GM18519 (cell line): ENCODE measurements at regions not wholly inside any gene's neighbourhood (a gene's known extent, or its start where the extent isn't known, plus 50 kb on each side); places are given as distances from the start of the nearest gene placed in this dataset.
"Not testable (repeated sequence)": the region's sequence is repeated elsewhere in the genome, so short reads cannot be mapped to it uniquely, and the experiment has no call there.

Experiments used
- ATAC-seq: cut with Tn5 transposase; IDR thresholded peaks from one replicate; pipeline ENCODE4 v1.9.1; 2021; ENCODE audit warnings: mild to moderate bottlenecking, moderate library complexity; ENCODE audit not compliant: unreplicated experiment, low FRiP score

DNA sequence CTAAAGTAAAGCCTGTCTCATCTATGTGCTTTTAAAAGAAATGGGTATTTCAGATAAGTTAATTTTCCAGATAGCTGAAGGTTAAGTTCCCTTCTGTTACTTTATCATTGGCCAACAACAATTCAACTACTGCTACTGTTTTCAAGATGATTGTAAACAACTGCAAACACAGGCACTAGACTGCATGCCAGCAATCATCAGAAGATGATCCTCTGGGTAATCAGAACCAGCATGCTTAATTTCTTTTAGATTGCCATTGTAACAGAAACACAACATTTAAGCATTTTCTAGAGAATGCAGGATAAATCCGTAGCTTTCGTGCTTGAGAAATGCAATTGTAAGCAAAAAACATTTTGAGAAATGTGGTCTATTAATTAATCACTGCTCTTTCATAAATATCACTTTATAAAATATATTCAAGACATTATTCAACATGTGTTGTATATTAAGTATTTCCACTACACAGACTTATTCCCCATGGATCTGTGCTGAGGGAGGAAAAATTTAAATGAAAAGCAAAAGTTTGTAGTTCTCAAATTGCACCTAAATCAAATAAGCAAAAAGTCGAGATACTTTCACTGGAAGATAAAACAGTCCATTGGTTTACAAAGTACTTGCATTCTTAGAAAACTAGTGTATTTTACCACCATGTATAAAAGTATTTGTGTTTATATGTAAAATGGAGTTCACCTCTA lies 133.7 kb downstream of the ATL2 start:
- ATAC-seq, result no peak

GRCh38 chr2:38239452-38239851 lies 137.6 kb downstream of the ATL2 start:
- ATAC-seq, result no peak

- not testable (repeated sequence) for ATAC-seq
Observed at GRCh38 chr2:38238705-38239104, 138.4 kb downstream of the ATL2 start.

- no peak for ATAC-seq
Observed at GRCh38 chr2:38237311-38237710, 139.8 kb downstream of the ATL2 start.

DNA sequence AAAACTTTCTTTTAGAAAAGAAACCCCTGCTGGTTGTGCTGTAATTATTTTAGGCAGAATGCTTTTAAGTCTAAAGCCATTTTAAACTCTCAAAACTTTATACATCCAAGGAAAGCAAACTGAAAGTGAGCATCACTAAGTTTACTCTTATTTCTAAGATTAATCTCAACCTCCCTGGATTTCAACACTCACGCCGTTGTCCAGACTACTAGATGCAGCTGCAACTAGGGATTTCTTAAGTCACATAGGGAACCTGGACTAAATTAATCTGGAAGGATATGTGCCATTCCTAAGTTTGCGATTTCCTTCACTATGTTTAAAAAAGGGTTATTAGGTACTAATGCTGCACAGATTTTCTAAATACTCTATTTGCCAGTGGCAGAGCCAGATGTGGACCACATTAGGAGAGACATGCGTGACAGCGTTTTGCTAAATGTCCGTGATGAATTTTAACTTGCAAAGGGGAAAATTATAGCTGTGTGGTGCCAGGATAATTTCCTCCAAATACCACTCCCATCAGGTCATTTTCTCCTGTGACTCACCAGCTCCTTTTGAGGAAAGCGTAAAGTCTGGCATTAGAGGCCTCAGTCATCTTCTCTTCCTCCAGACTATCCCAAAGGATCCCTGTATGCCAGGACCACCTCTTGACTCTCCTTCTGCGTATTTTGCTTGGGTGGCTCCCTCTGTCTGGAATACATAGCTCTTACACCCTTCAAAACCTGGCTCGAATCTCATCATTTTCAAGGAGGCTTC lies 143.7 kb downstream of the ATL2 start:
- no peak for ATAC-seq

DNA sequence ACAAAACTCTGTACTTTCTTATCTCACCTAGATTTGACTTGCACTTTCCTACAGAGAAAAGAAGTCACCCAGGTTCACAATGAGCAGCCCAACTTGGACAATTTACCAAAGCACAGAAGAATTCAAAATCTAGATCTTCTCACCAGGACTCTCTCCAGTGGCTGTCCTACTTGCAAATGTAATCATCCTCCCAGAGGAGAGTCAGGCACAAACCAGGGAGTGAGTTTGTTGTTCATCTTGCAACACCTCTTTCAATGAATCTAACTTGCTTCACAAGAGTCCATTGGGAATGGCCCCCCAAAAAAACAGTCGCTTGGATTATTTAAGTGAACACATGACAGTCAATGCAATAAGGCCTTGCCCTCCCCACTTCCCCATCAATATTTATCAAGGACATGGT lies 144.6 kb downstream of the ATL2 start:
- ATAC-seq, result no peak

DNA sequence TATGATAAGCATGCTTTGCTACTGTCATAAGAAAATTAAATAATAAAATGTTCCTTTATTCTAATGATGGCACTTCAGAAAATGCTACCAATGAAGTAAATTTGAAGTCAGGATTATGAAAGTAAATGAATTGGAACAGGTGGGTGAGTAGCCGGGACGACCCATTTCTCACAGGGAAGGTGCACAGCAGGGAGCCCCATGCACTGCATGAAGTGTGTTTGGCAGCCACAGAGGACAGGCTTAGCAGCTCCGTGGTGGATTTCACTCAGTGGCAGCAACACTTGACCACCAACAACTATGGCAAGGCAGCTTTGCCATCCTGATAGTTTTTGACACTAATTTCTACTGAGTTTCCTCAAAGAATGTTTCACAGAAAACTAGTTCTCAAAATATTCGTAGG lies 146.3 kb downstream of the ATL2 start:
- no peak for ATAC-seq

GRCh38 chr2:38228753-38229152 lies 148.3 kb downstream of the ATL2 start:
- no peak for ATAC-seq

DNA sequence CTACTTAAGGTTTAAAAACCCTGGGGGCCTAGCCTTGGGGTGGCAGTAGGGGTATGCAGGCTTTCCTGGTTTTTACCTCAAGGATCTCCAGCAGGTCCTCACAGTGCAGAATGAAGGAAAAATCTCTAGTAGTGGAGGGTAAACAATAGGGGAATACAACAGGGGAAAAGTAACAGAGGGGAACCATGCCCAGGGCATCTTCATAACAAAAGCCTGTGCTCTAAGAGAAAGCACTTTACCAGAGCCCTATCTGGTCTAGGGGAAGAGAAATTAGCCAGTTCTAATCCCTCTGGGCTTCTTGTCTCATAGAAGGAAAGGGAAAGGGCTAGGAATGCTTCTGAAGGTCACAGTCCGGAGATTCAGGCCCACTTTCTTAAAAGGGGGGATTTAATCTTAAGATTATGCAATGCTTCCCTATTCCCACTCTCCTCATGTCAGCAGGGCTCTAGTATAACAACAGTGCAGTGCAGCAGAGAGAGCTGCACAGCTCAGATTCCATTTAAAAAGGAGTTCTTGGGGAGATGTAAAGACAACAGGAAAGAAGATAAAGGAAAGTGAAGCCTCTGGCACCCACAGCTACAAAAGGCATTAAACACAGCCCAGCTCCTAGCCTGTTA lies 149.0 kb upstream of the CYP1B1 start:
- no peak for ATAC-seq

- no peak for ATAC-seq
Observed at GRCh38 chr2:38224181-38224580, 148.2 kb upstream of the CYP1B1 start.

DNA sequence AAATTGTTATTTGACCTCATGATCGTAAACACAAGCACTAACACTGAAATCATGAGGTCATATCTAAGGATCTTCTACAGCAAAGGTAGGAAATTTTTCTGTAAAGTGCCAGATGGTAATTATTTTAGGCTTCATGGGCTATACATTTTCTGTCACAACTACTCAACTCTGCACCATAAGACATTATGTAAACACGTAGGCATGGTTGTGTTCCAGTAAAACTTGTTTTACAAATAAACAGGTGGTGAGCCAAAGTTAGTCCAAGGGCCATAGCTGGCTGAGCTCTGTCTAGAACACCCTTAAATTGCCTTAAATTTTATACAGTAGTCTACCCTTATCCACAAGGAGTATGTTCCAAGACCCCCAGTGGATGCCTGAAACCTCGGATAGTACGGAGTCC lies 147.3 kb upstream of the CYP1B1 start:
- no peak for ATAC-seq

DNA sequence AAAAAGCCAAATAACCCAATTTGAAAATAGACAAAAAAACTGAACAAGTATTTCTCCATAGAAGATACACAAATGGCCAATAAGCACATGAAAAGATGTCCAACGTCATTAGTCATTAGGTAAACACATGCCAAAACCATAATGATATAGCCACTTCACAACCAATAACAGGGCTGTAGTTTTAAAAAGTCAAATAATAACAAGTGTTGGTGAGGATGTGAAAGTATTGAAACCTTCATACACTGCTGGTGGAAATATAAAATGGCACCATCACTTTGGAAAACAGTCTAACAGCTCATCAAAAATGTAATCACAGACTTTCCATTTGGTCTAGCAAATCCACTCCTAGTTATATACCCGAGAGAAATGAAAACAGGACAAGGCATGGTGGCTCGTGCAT lies 144.2 kb upstream of the CYP1B1 start:
- ATAC-seq, result no peak

GRCh38 chr2:38218995-38219394 lies 143.0 kb upstream of the CYP1B1 start:
- no peak for ATAC-seq

- ATAC-seq, result no peak
Observed at GRCh38 chr2:38218591-38218991, 142.6 kb upstream of the CYP1B1 start.

GRCh38 chr2:38217401-38218188 lies 141.6 kb upstream of the CYP1B1 start:
- ATAC-seq, result no peak

- no peak for ATAC-seq
Observed at GRCh38 chr2:38216886-38217285, 140.9 kb upstream of the CYP1B1 start.

- no peak for ATAC-seq
Observed at GRCh38 chr2:38215993-38216392, 140.0 kb upstream of the CYP1B1 start.

DNA sequence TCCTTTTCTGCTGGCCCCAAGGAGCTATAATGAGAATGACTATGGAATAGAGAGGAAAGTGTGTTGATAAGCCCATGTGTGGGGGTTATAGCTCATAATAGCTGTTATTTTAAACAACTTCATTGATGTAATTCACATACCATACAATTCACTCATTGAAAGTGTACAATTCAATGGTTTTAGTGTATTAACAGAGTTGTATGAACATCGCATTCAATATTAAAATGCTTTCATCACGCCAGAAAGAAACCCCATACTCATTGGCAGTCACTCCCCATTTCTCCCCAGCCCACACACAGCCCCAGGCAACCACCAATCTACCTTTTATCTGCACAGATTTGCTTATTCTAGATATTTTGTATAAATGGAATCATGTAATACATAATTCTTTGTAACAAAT lies 139.6 kb upstream of the CYP1B1 start:
- ATAC-seq, result no peak

DNA sequence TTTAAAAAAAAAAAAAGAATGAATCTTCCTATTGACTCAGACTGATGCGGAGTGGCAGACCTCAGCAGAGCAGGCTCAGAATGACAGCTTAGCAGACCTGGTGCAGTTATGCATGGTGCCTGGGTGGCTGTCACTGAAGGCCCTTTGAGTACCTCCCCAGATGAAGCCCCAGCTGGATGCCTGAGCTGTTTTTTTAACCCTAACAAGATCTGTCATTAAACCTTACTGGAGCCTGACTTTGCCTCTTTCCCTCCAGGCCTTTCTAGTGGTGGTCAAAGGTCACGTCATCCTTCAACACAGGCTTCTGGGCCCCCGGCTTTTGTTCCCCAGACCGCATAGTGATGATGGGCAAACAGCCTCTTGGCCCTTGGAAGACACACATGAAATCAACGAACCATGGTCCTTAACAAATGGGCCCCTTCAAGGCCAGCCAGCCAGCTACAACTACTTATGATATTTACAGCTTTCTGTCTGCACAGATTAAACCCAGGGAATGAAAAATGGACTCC lies 138.3 kb upstream of the CYP1B1 start:
- ATAC-seq, result no peak

DNA sequence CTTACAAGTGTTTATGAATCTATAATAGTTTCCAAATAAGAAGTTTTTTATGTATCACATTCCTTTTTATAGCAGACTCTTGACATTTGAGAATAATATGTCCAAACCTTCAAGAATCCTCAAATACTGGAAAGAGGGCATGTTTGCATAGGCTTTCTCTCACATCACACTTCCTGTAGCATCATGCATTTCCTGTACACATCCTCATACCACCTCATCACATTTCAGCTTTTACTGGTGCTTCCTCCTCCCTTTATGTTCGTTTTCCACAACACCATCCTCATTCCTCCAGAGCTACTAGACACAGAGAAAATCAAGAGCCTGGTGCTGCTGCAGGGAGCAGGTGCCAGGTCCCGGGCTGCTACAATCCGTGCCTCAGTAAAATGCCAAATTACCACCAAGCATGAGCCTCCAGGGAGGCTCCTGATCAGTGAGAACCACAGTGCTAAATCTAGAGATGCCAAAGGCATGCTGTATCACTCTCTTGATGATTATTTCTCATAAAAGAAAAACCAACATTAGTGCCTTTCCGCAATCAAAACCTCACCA lies 137.7 kb upstream of the CYP1B1 start:
- ATAC-seq, result no peak

DNA sequence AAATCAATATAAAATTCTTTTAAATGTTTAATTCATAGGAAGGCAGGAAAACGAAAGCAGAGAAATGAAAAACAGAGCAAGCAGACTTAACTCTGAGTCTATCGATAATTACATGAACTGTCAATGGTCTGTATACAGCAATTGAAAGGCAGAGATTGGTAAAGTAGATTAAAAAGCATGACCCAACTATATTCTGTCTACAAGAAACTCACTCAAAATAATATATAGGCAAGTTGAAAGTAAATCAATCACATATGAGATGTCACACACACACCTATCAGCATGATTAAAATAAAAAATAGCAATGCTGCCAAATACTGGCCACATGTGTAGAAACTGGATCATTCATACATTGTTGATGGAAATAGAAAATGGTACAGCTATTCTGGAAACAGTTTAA lies 136.4 kb upstream of the CYP1B1 start:
- no peak for ATAC-seq
